ENCODE measurements at regions not wholly inside any gene's neighbourhood (a gene's known extent, or its start where the extent isn't known, plus 50 kb on each side); places are given as distances from the start of the nearest gene placed in this dataset.
A peak's percentile ranks its signal among the peaks of the same experiment; 100 is the strongest.

GRCh38 chr5:103428411-103428871 lies 134.1 kb downstream of the NUDT12 start:
- Histone ChIP-seq H3K9me3 (no peaks in the 10 kb centered on the region), H3K4me3 (no peak overlapping the region), H3K4me1 (peaks cover 11% of the 10 kb centered on the region), H3K27me3 (no peaks in the 10 kb centered on the region), H3K36me3 (replicated peaks in 1 of 2; ENCODE audit: insufficient read depth in 1 of 2, low read depth in 2 of 2) (no peaks in the 10 kb centered on the region), H3K27ac (peak overlapping the region in 3 of 4 donors; percentile 22 to 73 (median 68))
- intact Hi-C loops (cut with DNase I) = no loop called here
- 29 to 30% methylated on average over 6 of the region's 6 CpGs for WGBS, 2 donors
- TF ChIP-seq POLR2A (IDR thresholded peaks at IDR 0.05) = no peak
- no peak for TF ChIP-seq CTCF (IDR thresholded peaks at IDR 0.05)
- peak; percentile 61 to 80 (median 76) for DNase-seq
- ATAC-seq = peak; percentile 97

- TF ChIP-seq CTCF (IDR thresholded peaks at IDR 0.05) (no peak), POLR2A (IDR thresholded peaks at IDR 0.05) (no peak)
- peak overlapping the region in 3 of 4 donors; percentile 17 to 73 (median 68) for H3K27ac ChIP-seq
- H3K4me1 ChIP-seq = peaks cover 11% of the 10 kb centered on the region
- WGBS, 2 donors = 23 to 47% methylated on average over 3 of the region's 3 CpGs
- intact Hi-C loops (cut with DNase I) = no loop called here
- H3K4me3 ChIP-seq = no peak overlapping the region
- no peaks in the 10 kb centered on the region for H3K9me3 ChIP-seq
- peak; percentile 14 for ATAC-seq
- no peaks in the 10 kb centered on the region for H3K27me3 ChIP-seq
- H3K36me3 ChIP-seq (replicated peaks in 1 of 2; ENCODE audit: insufficient read depth in 1 of 2, low read depth in 2 of 2) = no peaks in the 10 kb centered on the region
- DNase-seq = no peak
Measured at GRCh38 chr5:103427326-103427725, 135.3 kb downstream of the NUDT12 start.

DNA sequence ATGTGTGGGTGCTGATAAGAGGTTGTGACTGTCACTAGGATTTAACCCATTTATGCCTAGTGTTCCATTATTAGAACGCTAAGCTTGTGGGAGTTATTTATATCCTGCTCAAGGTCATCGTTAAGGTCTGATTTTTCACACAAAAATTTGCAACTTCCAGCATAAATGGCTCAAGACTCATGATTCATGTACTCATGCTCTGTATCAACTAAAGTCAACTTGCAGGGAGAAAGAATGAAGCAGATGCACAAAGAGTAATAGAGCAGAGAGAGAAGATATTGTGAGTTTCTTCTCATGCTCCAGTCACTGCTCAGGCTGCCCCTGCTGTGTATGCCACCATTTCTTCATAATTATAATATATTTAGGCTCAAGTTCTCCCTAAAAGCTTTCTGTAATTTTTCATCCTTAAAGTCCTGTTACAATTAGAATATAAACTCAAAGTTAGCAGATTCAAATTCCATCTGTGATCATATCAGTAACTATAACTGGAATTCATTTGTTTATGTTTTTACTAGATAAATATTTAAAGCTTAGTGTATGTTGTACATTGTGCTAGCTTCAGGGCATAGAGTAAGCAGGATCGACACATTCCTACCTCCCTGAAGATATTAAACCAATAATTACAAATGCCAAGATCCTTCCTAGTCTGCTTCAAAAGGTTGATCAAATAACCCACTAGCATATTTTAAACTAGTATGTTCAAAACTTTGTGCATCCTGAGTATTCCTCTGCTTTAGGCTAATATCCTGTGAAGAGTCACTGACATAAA lies 136.7 kb downstream of the NUDT12 start:
- DNase-seq (no peak), ATAC-seq (no peak)
- Histone ChIP-seq H3K4me3 (no peak overlapping the region), H3K27me3 (no peaks in the 10 kb centered on the region), H3K9me3 (no peaks in the 10 kb centered on the region), H3K36me3 (replicated peaks in 1 of 2; ENCODE audit: insufficient read depth in 1 of 2, low read depth in 2 of 2) (no peaks in the 10 kb centered on the region), H3K27ac (no peak overlapping the region), H3K4me1 (peaks cover 11% of the 10 kb centered on the region)
- TF ChIP-seq POLR2A (IDR thresholded peaks at IDR 0.05) (no peak), CTCF (IDR thresholded peaks at IDR 0.05) (no peak)
- WGBS, 2 donors = 68 to 69% methylated on average over 3 of the region's 3 CpGs
- intact Hi-C loops (cut with DNase I) = no loop called here

- Histone ChIP-seq H3K4me3 (no peak overlapping the region), H3K36me3 (replicated peaks in 1 of 2; ENCODE audit: insufficient read depth in 1 of 2, low read depth in 2 of 2) (no peaks in the 10 kb centered on the region), H3K4me1 (peaks cover 11% of the 10 kb centered on the region), H3K27me3 (no peaks in the 10 kb centered on the region), H3K27ac (no peak overlapping the region), H3K9me3 (no peaks in the 10 kb centered on the region)
- no peak for TF ChIP-seq POLR2A (IDR thresholded peaks at IDR 0.05)
- TF ChIP-seq CTCF (IDR thresholded peaks at IDR 0.05) = no peak
- WGBS, 2 donors = 58 to 63% methylated on average over 5 of the region's 5 CpGs
- no peak for DNase-seq
- ATAC-seq = no peak
- intact Hi-C loops (cut with DNase I) = no loop called here
Measured at GRCh38 chr5:103424453-103425205, 138.0 kb downstream of the NUDT12 start.
